H1 (cell line): ENCODE measurements at regions not wholly inside any gene's neighbourhood (a gene's known extent, or its start where the extent isn't known, plus 50 kb on each side); places are given as distances from the start of the nearest gene placed in this dataset.

Source experiments
- EZH2 ChIP-seq: fragments of 200-600 bp; sonication (generic); IDR thresholded peaks from 2 replicates; pipeline ENCODE4 v1.7.1; 2012; ENCODE audit warnings: low read depth, mild to moderate bottlenecking, moderate library complexity, low read length, inconsistent platforms; ENCODE audit not compliant: severe bottlenecking
- MAFK ChIP-seq: IDR thresholded peaks from 2 replicates; pipeline ENCODE4 v1.6.1; 2012; ENCODE audit warnings: low read depth, mild to moderate bottlenecking, improper control_type of control experiment, low read length
- SUZ12 ChIP-seq: fragments of 200-600 bp; sonication (generic); IDR thresholded peaks from 2 replicates; pipeline ENCODE4 v1.6.1; 2012; ENCODE audit warnings: mild to moderate bottlenecking, inconsistent platforms, low read length, moderate library complexity, mixed read lengths
- TCF12 ChIP-seq: IDR thresholded peaks from 2 replicates; pipeline ENCODE4 v1.6.1; 2011; ENCODE audit warnings: low read depth, mild to moderate bottlenecking, low read length

GRCh38 chr6:22015216-22015615 lies 281.6 kb downstream of the PRL start (continued):
- TF ChIP-seq SUZ12, result no peak
- no peak for TF ChIP-seq EZH2
- TF ChIP-seq TCF12, result no peak
- TF ChIP-seq MAFK, result no peak
- TF ChIP-seq, all 59 proteins: peak for 0
